MM.1S (cell line): ENCODE measurements at regions not wholly inside any gene's neighbourhood (a gene's known extent, or its start where the extent isn't known, plus 50 kb on each side); places are given as distances from the start of the nearest gene placed in this dataset.

Experiments used
- DNase-seq: peaks from one replicate; pipeline ENCODE4 v3.0.0-alpha.2; 2015
- H2AFZ ChIP-seq: fragments of 300-600 bp; sonication (generic); 2 replicates; pipeline ENCODE4 v1.6.0; 2016; ENCODE audit warnings: antibody characterized with exemption, low read length
- H3F3A ChIP-seq: fragments of 300-600 bp; sonication (generic); 2 replicates; pipeline ENCODE4 v1.6.1; 2016; ENCODE audit warnings: mild to moderate bottlenecking, antibody characterized with exemption, low read length, moderate library complexity, mixed read lengths; ENCODE audit not compliant: insufficient read depth
- H3K27ac ChIP-seq: fragments of 300-600 bp; sonication (generic); 2 replicates; pipeline ENCODE4 v1.5.1; 2016; ENCODE audit warnings: mild to moderate bottlenecking, low read length
- H3K27me3 ChIP-seq: fragments of 300-600 bp; sonication (generic); replicated peaks from 2 replicates; pipeline ENCODE4 v1.6.0; 2016; ENCODE audit warnings: low read length; ENCODE audit not compliant: insufficient read depth
- H3K36me3 ChIP-seq: fragments of 300-600 bp; sonication (generic); replicated peaks from 2 replicates; pipeline ENCODE4 v1.6.1; 2016; ENCODE audit warnings: mild to moderate bottlenecking, low read length, mixed read lengths; ENCODE audit not compliant: insufficient read depth
- H3K4me1 ChIP-seq: fragments of 300-600 bp; sonication (generic); 2 replicates; pipeline ENCODE4 v1.6.1; 2016; ENCODE audit warnings: low read length, mixed read lengths
- H3K4me2 ChIP-seq: fragments of 300-600 bp; sonication (generic); 2 replicates; pipeline ENCODE4 v1.6.0; 2016; ENCODE audit warnings: low read depth, low read length
- H3K4me3 ChIP-seq: fragments of 300-600 bp; sonication (generic); 2 replicates; pipeline ENCODE4 v1.5.1; 2016; ENCODE audit warnings: low read length, mixed read lengths
- H3K79me2 ChIP-seq: fragments of 300-600 bp; sonication (generic); 2 replicates; pipeline ENCODE4 v1.6.1; 2016; ENCODE audit warnings: mixed run types, low read length, mixed read lengths
- H3K9ac ChIP-seq: fragments of 300-600 bp; sonication (generic); 2 replicates; pipeline ENCODE4 v1.6.1; 2016; ENCODE audit warnings: low read length, mixed read lengths
- H3K9me2 ChIP-seq: fragments of 300-600 bp; sonication (generic); replicated peaks from 2 replicates; pipeline ENCODE4 v1.6.1; 2016; ENCODE audit warnings: mild to moderate bottlenecking, low read length, mixed read lengths; ENCODE audit not compliant: insufficient read depth
- H3K9me3 ChIP-seq: fragments of 300-600 bp; sonication (generic); replicated peaks from 2 replicates; pipeline ENCODE4 v1.6.1; 2016; ENCODE audit warnings: mild to moderate bottlenecking, low read length, mixed read lengths; ENCODE audit not compliant: insufficient read depth
- H4K20me1 ChIP-seq: fragments of 300-600 bp; sonication (generic); 2 replicates; pipeline ENCODE4 v1.6.1; 2016; ENCODE audit warnings: mild to moderate bottlenecking, low read length, moderate library complexity, mixed read lengths; ENCODE audit not compliant: insufficient read depth
- EZH2 ChIP-seq: fragments of 300-600 bp; sonication (generic); optimal IDR thresholded peaks from 2 replicates; pipeline ENCODE3; 2017; ENCODE audit warnings: low read depth, mild to moderate bottlenecking, antibody characterized with exemption, low read length, mixed read lengths
- EZH2phosphoT487 ChIP-seq: fragments of 300-600 bp; sonication (generic); IDR thresholded peaks from 2 replicates; pipeline ENCODE4 v1.6.1; 2018; ENCODE audit warnings: antibody characterized with exemption, low read length
- TF ChIP-seq, protein P1 (sequence below): fragments of 300-600 bp; sonication (generic); IDR thresholded peaks from 2 replicates; pipeline ENCODE4 v1.5.1; 2016; ENCODE audit warnings: antibody characterized with exemption, low read length, mixed read lengths

DNA sequence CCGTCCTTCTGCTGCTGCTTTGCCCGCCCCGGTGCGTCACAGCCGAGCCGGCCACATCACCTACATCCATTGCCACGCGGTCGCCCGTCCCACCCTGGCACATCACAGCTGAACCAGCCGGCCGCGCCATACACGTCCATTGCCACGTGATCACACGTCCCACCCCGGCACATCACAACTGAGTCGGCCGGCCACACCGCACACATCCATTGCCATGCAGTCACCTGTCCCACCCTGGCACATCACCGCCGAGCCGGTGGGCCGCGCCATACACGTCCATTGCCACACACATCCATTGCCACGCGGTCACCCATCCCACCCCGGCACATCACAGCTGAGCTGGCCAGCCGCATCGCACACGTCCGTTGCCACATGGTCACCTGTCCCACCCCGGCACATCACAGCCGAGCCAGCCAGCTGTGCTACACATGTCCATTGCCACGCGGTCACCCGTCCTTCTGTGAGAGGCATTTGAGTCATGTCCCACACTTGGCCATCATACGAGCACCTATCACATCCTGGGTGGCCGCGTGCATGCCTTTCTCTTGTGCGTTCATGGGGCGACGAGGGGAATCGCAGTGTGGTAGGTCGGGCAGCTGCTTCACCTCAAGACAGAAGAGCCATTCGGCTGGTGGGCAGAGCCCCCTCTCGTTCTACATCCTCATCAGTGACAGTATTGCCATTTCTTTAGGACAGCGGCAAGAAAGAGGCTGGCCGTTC is 58.6 kb downstream of the JAKMIP3 start:
- no peaks in the 10 kb centered on the region for H3K79me2 ChIP-seq
- H3K9me3 ChIP-seq = no peaks in the 10 kb centered on the region
- H4K20me1 ChIP-seq = no peaks in the 10 kb centered on the region
- H3K9me2 ChIP-seq = no peaks in the 10 kb centered on the region
- no peak overlapping the region for H3K4me2 ChIP-seq
- no peak for DNase-seq
- H3K27me3 ChIP-seq = peaks cover 55% of the 10 kb centered on the region
- no peak overlapping the region for H3K4me3 ChIP-seq
- no peak overlapping the region for H3K9ac ChIP-seq
- H2AFZ ChIP-seq = no peak overlapping the region
- H3K36me3 ChIP-seq = no peaks in the 10 kb centered on the region
- no peak overlapping the region for H3K27ac ChIP-seq
- TF ChIP-seq, protein P1, sequence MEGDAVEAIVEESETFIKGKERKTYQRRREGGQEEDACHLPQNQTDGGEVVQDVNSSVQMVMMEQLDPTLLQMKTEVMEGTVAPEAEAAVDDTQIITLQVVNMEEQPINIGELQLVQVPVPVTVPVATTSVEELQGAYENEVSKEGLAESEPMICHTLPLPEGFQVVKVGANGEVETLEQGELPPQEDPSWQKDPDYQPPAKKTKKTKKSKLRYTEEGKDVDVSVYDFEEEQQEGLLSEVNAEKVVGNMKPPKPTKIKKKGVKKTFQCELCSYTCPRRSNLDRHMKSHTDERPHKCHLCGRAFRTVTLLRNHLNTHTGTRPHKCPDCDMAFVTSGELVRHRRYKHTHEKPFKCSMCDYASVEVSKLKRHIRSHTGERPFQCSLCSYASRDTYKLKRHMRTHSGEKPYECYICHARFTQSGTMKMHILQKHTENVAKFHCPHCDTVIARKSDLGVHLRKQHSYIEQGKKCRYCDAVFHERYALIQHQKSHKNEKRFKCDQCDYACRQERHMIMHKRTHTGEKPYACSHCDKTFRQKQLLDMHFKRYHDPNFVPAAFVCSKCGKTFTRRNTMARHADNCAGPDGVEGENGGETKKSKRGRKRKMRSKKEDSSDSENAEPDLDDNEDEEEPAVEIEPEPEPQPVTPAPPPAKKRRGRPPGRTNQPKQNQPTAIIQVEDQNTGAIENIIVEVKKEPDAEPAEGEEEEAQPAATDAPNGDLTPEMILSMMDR = no peak
- TF ChIP-seq EZH2 (no peak), EZH2phosphoT487 (no peak)
- no peaks in the 10 kb centered on the region for H3F3A ChIP-seq
- H3K4me1 ChIP-seq = no peaks in the 10 kb centered on the region

DNA sequence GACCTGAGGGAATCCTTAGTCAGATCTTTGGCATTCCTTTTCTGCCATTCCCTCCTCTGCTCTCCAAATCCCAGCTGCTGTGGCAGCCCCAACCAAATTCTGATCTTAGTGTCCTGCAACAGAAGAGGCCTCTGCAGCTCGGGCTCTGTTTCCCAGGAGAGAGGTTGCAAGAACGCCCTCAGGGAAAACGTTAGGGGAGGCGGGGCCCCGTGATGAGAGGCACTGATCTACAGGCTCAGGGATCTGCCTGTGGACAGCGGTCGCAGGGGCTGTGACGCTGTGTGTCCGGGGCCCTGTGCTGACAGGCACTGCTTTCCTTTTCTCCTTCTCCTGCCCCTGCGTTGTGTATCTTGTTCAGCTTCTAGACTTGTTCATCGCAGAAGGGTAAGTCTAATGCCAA is 57.3 kb upstream of the DPYSL4 start:
- no peak overlapping the region for H2AFZ ChIP-seq
- no peaks in the 10 kb centered on the region for H3K9me2 ChIP-seq
- no peaks in the 10 kb centered on the region for H3K36me3 ChIP-seq
- H3F3A ChIP-seq = no peaks in the 10 kb centered on the region
- peaks cover 67% of the 10 kb centered on the region for H3K27me3 ChIP-seq
- TF ChIP-seq EZH2phosphoT487 (no peak), EZH2 (no peak)
- TF ChIP-seq, protein P1 = no peak
- no peak for DNase-seq
- H4K20me1 ChIP-seq = no peaks in the 10 kb centered on the region
- H3K27ac ChIP-seq = no peak overlapping the region
- H3K4me2 ChIP-seq = no peak overlapping the region
- H3K9me3 ChIP-seq = no peaks in the 10 kb centered on the region
- H3K79me2 ChIP-seq = no peaks in the 10 kb centered on the region
- no peaks in the 10 kb centered on the region for H3K4me1 ChIP-seq
- H3K9ac ChIP-seq = no peak overlapping the region
- H3K4me3 ChIP-seq = no peak overlapping the region

DNA sequence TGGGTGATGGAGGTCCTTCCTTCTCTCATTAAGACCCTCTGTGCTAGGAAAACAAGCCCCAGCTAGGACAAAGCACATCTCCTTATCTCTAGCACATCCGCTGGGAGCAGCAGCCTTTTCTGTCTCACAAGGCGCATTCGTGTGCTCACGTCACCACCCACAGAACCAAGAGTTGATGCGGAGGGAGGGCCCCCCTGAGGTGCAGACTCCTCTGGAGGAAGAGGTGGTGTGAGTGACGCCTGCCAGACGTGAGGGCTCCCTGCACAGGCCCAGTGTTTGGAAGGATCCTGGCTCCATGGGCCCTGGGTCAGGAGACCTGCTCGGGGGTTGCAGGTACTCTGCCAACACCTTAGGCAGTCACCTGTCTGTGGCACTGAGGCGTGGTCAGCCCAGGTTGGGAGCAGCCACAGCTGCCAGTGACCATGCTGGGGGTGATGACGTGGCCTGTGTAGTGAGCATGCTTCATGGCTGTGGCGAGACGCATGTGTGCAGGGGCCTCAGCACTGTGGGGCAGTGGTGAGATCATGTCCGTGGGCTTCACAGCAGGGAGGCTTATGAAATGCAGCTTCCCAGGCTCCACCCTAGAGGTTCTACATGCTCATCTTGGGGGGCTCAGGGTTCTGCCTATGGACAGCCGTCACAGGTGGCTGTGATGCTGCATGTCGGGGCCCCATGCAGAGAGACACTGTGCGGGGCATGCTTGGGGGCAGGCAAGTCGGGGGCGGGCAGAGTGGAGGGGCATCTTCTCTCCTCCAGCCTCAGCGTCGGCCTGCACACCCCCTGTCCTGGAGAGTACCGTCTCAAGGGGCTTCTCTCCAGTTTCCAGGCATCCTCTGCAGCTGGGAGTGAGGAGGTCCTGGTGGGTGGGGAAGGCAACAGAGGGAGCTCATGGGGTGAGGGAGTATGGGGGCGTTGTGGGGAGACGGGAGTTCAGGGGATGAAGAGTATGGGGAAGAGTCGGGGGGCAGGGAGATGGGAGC is 56.2 kb upstream of the DPYSL4 start:
- Histone ChIP-seq H3K4me1 (no peaks in the 10 kb centered on the region), H3K79me2 (no peaks in the 10 kb centered on the region), H3K9ac (no peak overlapping the region), H3F3A (no peaks in the 10 kb centered on the region), H3K9me2 (no peaks in the 10 kb centered on the region), H3K36me3 (no peaks in the 10 kb centered on the region), H3K27ac (no peak overlapping the region), H4K20me1 (no peaks in the 10 kb centered on the region), H2AFZ (no peak overlapping the region), H3K27me3 (peaks cover 65% of the 10 kb centered on the region), H3K9me3 (no peaks in the 10 kb centered on the region), H3K4me3 (no peak overlapping the region), H3K4me2 (no peak overlapping the region)
- DNase-seq = no peak
- TF ChIP-seq EZH2phosphoT487 (no peak), EZH2 (no peak)
- TF ChIP-seq, protein P1 = no peak
